GM12864 (cell line): ENCODE measurements at regions not wholly inside any gene's neighbourhood (a gene's known extent, or its start where the extent isn't known, plus 50 kb on each side); places are given as distances from the start of the nearest gene placed in this dataset.
"Not testable (repeated sequence)": the region's sequence is repeated elsewhere in the genome, so short reads cannot be mapped to it uniquely, and the experiment has no call there.

Experiments
- DNase-seq: peaks from one replicate; pipeline ENCODE4 v3.0.0-alpha.2; 2011; ENCODE audit warnings: low read depth
- H3K4me3 ChIP-seq: 2 replicates; pipeline ENCODE4 v1.5.1; 2011; ENCODE audit warnings: mild to moderate bottlenecking, low read depth, low read length, control low read depth
- TF ChIP-seq, protein P1 (sequence below): IDR thresholded peaks from 2 replicates; pipeline ENCODE4 v1.5.1; 2011; ENCODE audit warnings: low read depth, mild to moderate bottlenecking, moderate library complexity, low read length, control low read depth, inconsistent platforms; ENCODE audit errors: missing control alignments

DNA sequence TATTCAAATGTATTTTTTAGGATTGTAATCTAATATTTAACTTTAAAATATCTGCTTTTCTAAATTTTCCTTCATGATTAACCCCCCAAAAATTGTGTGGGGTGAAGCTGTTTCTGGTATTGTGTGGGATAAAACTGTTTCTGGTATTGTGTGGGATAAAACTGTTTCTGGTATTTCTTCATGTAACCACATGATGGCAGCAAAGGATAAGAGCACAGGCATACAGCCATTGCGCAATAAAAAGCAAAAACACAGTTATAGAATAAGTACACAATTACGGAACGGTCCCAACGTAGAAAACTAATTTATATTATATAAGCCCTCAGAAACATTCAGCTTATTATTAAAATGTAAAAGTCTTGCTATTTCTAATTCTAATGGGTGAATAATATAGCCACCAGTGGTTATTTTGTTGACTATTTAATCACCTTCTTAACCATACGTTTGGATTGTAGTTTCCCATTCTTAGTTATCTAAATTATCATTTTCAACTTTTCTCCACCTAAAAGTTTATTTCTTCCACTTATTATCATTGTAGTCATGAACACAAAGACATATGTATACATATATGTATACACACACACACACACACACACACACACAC lies 333.9 kb upstream of the FSTL5 start:
- DNase-seq, result peak; percentile 2
- TF ChIP-seq, protein P1, sequence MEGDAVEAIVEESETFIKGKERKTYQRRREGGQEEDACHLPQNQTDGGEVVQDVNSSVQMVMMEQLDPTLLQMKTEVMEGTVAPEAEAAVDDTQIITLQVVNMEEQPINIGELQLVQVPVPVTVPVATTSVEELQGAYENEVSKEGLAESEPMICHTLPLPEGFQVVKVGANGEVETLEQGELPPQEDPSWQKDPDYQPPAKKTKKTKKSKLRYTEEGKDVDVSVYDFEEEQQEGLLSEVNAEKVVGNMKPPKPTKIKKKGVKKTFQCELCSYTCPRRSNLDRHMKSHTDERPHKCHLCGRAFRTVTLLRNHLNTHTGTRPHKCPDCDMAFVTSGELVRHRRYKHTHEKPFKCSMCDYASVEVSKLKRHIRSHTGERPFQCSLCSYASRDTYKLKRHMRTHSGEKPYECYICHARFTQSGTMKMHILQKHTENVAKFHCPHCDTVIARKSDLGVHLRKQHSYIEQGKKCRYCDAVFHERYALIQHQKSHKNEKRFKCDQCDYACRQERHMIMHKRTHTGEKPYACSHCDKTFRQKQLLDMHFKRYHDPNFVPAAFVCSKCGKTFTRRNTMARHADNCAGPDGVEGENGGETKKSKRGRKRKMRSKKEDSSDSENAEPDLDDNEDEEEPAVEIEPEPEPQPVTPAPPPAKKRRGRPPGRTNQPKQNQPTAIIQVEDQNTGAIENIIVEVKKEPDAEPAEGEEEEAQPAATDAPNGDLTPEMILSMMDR, result peak; percentile 60
- H3K4me3 ChIP-seq, result no peak overlapping the region

DNA sequence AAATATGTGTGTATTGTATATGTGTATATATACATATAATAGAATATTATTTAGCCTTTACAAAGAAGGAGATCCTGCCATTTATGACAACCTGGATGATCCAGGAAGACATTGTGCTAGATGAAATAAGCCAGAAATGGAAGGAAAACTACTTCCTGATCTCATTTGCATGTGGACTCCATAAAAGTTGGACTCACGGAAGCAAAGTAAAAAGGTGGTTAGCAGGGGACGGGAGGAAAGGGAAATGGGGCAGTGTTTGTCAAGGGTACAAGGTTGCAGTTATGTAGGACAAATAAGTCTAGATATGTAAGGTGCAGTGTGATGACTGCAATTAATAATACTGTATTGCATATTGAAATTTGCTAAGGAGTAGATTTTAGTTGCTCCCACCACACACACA lies 331.1 kb upstream of the FSTL5 start:
- no peak for DNase-seq
- no peak overlapping the region for H3K4me3 ChIP-seq
- TF ChIP-seq, protein P1, result no peak

DNA sequence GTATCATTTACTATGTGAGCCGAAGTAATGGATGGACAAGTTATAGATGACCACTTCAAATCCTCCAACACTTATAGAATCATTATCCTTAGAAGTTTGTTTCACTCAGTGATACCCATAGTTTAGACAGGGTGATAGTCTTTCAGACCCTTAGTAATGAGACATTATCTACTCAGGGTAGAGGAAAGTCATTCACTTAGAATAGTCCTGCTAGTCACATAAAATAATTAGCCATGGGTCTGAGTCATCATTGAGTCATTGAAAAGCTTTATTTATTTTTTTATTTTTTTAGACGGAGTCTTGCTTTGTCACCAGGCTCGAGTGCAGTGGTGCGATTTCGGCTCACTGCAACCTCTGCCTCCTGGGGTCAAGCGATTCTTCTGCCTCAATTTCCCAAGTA lies 321.7 kb upstream of the FSTL5 start:
- H3K4me3 ChIP-seq, result no peak overlapping the region
- TF ChIP-seq, protein P1, result no peak
- DNase-seq, result no peak

DNA sequence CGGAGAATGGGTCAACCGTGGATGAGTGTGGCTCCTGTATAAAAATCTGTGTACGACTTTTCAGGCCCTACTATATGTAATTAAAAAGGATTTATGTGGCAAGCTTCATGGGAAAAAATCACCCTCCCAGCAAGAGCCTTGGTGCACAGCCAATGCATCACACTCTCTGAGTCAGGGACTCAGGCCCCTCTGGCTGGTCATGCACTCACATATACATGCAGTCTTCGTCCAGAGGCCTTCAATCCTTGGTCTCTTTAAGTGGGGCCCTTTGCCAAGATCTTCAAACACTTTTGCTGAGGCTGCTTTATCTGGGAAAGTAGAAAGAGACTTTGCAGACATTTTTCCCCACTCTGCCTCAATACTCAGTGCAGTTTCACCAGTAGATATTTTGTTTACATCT lies 311.4 kb upstream of the FSTL5 start:
- H3K4me3 ChIP-seq, result no peak overlapping the region
- DNase-seq, result no peak
- TF ChIP-seq, protein P1, result no peak

DNA sequence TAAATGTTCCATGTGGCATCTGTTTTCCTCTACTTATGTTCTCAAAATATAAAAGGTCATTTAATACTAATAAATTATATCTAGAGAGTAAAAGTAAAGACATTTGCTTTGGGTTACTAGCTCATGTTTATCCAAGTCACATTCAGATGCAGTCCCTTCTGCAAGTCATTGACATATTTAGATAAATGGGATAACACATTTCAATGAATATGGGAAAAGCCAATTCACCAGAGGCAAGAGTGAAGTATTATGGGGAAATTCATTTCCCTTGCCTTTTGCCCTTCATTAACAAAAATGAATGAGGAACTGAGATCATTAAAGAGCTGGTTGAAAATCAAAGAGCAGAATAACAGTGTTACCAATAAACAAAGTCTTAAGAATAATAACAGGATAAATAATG lies 306.2 kb upstream of the FSTL5 start:
- no peak overlapping the region for H3K4me3 ChIP-seq
- DNase-seq, result no peak
- TF ChIP-seq, protein P1, result no peak

DNA sequence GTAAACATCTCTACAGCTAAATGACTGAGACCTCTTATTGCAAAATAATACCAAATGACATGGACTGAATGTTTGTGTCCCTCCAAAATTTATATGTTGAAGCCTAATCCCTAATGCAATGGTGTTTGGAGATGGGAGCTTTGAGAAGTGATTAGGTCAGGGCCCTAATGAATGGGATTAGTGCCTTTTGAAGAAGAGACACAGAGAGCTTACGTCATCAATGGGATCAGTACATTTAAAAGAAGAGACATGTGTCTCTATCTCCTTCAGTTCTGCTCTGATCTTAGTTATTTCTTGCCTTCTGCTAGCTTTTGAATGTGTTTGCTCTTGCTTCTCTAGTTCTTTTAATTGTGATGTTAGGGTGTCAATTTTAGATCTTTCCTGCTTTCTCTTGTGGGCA lies 301.6 kb upstream of the FSTL5 start:
- H3K4me3 ChIP-seq, DNase-seq: not testable (repeated sequence)

DNA sequence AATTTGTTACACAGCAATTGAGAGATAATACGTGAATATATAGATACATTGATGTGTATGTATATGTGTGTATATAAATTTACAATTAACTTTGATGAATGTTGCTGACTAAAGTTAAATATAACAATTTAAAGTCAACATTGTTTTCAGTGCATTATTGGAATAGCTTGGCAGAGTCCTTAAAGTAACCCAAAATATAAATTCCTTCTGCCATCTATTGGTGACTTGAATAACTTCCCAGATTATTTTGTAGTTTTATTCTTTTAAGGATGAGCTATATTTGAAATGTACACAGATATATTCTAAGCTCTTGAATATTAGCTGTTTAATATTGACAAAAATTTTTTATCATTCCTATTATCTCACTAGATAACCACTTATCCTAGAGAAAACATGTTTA lies 298.2 kb upstream of the FSTL5 start:
- DNase-seq, result no peak
- H3K4me3 ChIP-seq, result no peak overlapping the region
- TF ChIP-seq, protein P1, result no peak
